HG02610 (cell line): ENCODE measurements at regions not wholly inside any gene's neighbourhood (a gene's known extent, or its start where the extent isn't known, plus 50 kb on each side); places are given as distances from the start of the nearest gene placed in this dataset.

Experiments
- ATAC-seq: cut with Tn5 transposase; IDR thresholded peaks from one replicate; pipeline ENCODE4 v1.9.1; 2021; ENCODE audit warnings: mild to moderate bottlenecking, moderate library complexity; ENCODE audit not compliant: unreplicated experiment

GRCh38 chr6:163834226-163834970, 419.9 kb downstream of the QKI start:
- no peak for ATAC-seq

- ATAC-seq = no peak
Observed at GRCh38 chr6:163831736-163832135, 417.2 kb downstream of the QKI start.

- ATAC-seq = no peak
Observed at GRCh38 chr6:163830641-163831040, 416.1 kb downstream of the QKI start.

GRCh38 chr6:163828038-163828795, 413.7 kb downstream of the QKI start:
- ATAC-seq = no peak

GRCh38 chr6:163827143-163827542, 412.6 kb downstream of the QKI start:
- no peak for ATAC-seq

- ATAC-seq = no peak
Observed at GRCh38 chr6:163826629-163827028, 412.1 kb downstream of the QKI start.

GRCh38 chr6:163825033-163825432, 410.5 kb downstream of the QKI start:
- no peak for ATAC-seq

GRCh38 chr6:163823577-163823976, 409.1 kb downstream of the QKI start:
- ATAC-seq = no peak

- ATAC-seq = no peak
Observed at GRCh38 chr6:163820745-163821458, 406.4 kb downstream of the QKI start.

GRCh38 chr6:163820171-163820570, 405.7 kb downstream of the QKI start:
- ATAC-seq = no peak

- ATAC-seq = no peak
Observed at GRCh38 chr6:163818719-163819118, 404.2 kb downstream of the QKI start.

- ATAC-seq = no peak
Observed at GRCh38 chr6:163816441-163816840, 401.9 kb downstream of the QKI start.

GRCh38 chr6:163815796-163816195, 401.3 kb downstream of the QKI start:
- ATAC-seq = no peak

GRCh38 chr6:163814494-163815364, 400.2 kb downstream of the QKI start:
- peak; percentile 51 for ATAC-seq

GRCh38 chr6:163813979-163814493, 399.5 kb downstream of the QKI start:
- ATAC-seq = no peak

GRCh38 chr6:163811317-163811716, 396.8 kb downstream of the QKI start:
- ATAC-seq = no peak

- ATAC-seq = no peak
Observed at GRCh38 chr6:163809364-163809763, 394.8 kb downstream of the QKI start.

GRCh38 chr6:163808871-163809270, 394.4 kb downstream of the QKI start:
- no peak for ATAC-seq

- no peak for ATAC-seq
Observed at GRCh38 chr6:163808231-163808630, 393.7 kb downstream of the QKI start.

GRCh38 chr6:163806755-163807499, 392.4 kb downstream of the QKI start:
- ATAC-seq = no peak
